Testis (tissue), 2 donors: ENCODE measurements at regions not wholly inside any gene's neighbourhood (a gene's known extent, or its start where the extent isn't known, plus 50 kb on each side); places are given as distances from the start of the nearest gene placed in this dataset.

ENCODE experiments used
- POLR2A ChIP-seq: fragments of 450-650 bp; IDR thresholded peaks from one replicate; pipeline ENCODE4 v1.6.1; 2017; ENCODE audit warnings: antibody characterized with exemption, mild to moderate bottlenecking, moderate library complexity
- TF ChIP-seq, protein P1 (sequence below), 3 experiments: fragments of 450-650 bp in 2 of 3; fragments of 200-600 bp in 1 of 3; sonication (generic) in 1 of 3; IDR thresholded peaks; one replicate each; pipeline ENCODE4 v1.5.1; 2016 to 2019; ENCODE audit warnings: antibody characterized with exemption in 3 of 3, mild to moderate bottlenecking in 2 of 3, moderate library complexity in 1 of 3

DNA sequence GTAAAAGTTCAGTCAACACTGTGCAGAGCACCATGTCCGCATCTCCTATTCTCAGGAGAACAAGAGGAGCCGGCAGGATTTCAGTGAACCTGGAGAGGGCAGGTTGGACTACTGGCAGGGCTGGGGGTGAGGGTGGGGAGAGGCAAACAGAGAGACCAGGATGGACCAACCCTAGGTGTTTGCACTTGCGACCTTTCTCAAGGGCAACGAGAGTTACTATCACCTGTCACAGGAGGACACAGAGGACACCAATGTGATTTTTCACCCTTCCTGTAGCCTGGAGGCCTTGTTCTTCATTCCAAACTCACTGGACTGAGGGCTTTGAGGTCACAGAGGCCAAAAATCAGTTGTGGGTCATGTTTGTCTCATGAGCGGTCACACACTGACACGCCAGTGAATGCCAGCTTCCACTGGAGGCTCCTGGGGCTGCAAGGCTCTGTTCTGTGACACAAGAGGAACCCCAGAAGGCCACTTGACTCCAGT lies 89.5 kb downstream of the CPN2 start:
- TF ChIP-seq, protein P1, sequence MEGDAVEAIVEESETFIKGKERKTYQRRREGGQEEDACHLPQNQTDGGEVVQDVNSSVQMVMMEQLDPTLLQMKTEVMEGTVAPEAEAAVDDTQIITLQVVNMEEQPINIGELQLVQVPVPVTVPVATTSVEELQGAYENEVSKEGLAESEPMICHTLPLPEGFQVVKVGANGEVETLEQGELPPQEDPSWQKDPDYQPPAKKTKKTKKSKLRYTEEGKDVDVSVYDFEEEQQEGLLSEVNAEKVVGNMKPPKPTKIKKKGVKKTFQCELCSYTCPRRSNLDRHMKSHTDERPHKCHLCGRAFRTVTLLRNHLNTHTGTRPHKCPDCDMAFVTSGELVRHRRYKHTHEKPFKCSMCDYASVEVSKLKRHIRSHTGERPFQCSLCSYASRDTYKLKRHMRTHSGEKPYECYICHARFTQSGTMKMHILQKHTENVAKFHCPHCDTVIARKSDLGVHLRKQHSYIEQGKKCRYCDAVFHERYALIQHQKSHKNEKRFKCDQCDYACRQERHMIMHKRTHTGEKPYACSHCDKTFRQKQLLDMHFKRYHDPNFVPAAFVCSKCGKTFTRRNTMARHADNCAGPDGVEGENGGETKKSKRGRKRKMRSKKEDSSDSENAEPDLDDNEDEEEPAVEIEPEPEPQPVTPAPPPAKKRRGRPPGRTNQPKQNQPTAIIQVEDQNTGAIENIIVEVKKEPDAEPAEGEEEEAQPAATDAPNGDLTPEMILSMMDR (IDR thresholded peaks at IDR 0.05), result no peak
- TF ChIP-seq POLR2A, result no peak
